Panc1 (cell line): ENCODE measurements at regions not wholly inside any gene's neighbourhood (a gene's known extent, or its start where the extent isn't known, plus 50 kb on each side); places are given as distances from the start of the nearest gene placed in this dataset.

ENCODE experiments used
- ATAC-seq: fragments of 200-7000 bp; cut with Tn5 transposase; 2 replicates; pipeline ENCODE4 v1.9.1; 2020; ENCODE audit warnings: mild to moderate bottlenecking, moderate library complexity
- BruUV-seq: library from RNA; stranded (reverse); fragments of 400-500 nt; replicated peaks from 2 replicates; lab custom pipeline; 2021; lab: Mats Ljungman, UMichigan
- CTCF ChIA-PET: fragments of 300-600 bp; sonication (Branson Sonifier 250); formaldehyde crosslinking; loops from one replicate; lab custom pipeline; 2022; ENCODE audit warnings: antibody characterized with exemption; lab: Charles Lee
- POLR2A ChIA-PET: fragments of 300-600 bp; sonication (Branson Sonifier 250); formaldehyde crosslinking; loops from one replicate; lab custom pipeline; 2022; ENCODE audit warnings: antibody characterized with exemption; lab: Charles Lee
- DNase-seq: peaks from one replicate; pipeline ENCODE4 v3.0.0-alpha.2; 2010; ENCODE audit warnings: low read depth, low spot score
- H3K27ac ChIP-seq: 2 replicates; pipeline ENCODE4 v1.5.1; 2011; ENCODE audit warnings: mild to moderate bottlenecking, low read length, inconsistent platforms
- H3K27me3 ChIP-seq: fragments of 200-500 bp; sonication (Bioruptor generic); 2 replicates; pipeline ENCODE4 v1.6.0; 2014; ENCODE audit warnings: low read length, inconsistent platforms; ENCODE audit not compliant: control insufficient read depth, insufficient read depth
- H3K36me3 ChIP-seq: fragments of 200-500 bp; sonication (Bioruptor generic); 2 replicates; pipeline ENCODE4 v1.5.1; 2014; ENCODE audit warnings: inconsistent platforms, mild to moderate bottlenecking, low read length, moderate library complexity; ENCODE audit not compliant: control insufficient read depth, insufficient read depth
- H3K4me1 ChIP-seq: 2 replicates; pipeline ENCODE4 v1.5.1; 2011; ENCODE audit warnings: inconsistent platforms, mild to moderate bottlenecking, low read length, moderate library complexity; ENCODE audit not compliant: control insufficient read depth, insufficient read depth
- H3K4me3 ChIP-seq, 2 experiments: 2 replicates each; pipeline ENCODE4 v1.5.1; 2011 to 2012; ENCODE audit warnings: low read depth in 2 of 2, low read length in 2 of 2, mild to moderate bottlenecking in 2 of 2, inconsistent platforms in 1 of 2, moderate library complexity in 1 of 2
- H3K9me3 ChIP-seq: fragments of 200-500 bp; sonication (Bioruptor generic); 2 replicates; pipeline ENCODE4 v1.5.1; 2014; ENCODE audit warnings: low read depth, mild to moderate bottlenecking, inconsistent platforms, low read length, moderate library complexity; ENCODE audit not compliant: control insufficient read depth, insufficient read depth
- CTCF ChIP-seq: fragments of 450-650 bp; IDR thresholded peaks from 2 replicates; pipeline ENCODE4 v1.5.1; 2017; ENCODE audit warnings: mild to moderate bottlenecking
- POLR2AphosphoS5 ChIP-seq: IDR thresholded peaks from 2 replicates; pipeline ENCODE4 v1.6.1; 2012; ENCODE audit warnings: mild to moderate bottlenecking, low read depth, low read length, moderate library complexity
- REST ChIP-seq, 2 experiments: IDR thresholded peaks; 2 replicates each; pipeline ENCODE4 v1.6.1; 2011 to 2012; ENCODE audit warnings: low read depth in 2 of 2, control low read depth in 1 of 2, low read length in 1 of 2, mild to moderate bottlenecking in 1 of 2, moderate library complexity in 1 of 2; ENCODE audit not compliant: insufficient read depth in 1 of 2
- SIN3A ChIP-seq: IDR thresholded peaks from 2 replicates; pipeline ENCODE4 v1.6.1; 2012; ENCODE audit warnings: low read depth, mild to moderate bottlenecking, low read length, moderate library complexity, borderline replicate concordance; ENCODE audit not compliant: insufficient read depth
- TCF7L2 ChIP-seq: IDR thresholded peaks from 2 replicates; pipeline ENCODE4 v1.6.1; 2011; ENCODE audit warnings: mild to moderate bottlenecking, low read depth, low read length, inconsistent platforms
- in situ Hi-C: cut with HindIII; loops from 2 replicates; pipeline ENCODE4 v1.10.0; 2016; ENCODE audit warnings: low sequenced_read_pairs, low pct_unique_long_range_greater_than_20kb
- intact Hi-C: fragments of 100-400 bp; cut with micrococcal nuclease; formaldehyde crosslinking; loops from one replicate; pipeline ENCODE4 v1.10.0; 2022; ENCODE audit not compliant: unreplicated experiment

GRCh38 chr6:39999006-39999867, 65.0 kb upstream of the MOCS1 start:
- intact Hi-C loops, result no loop called here
- BruUV-seq, result no TSS peak
- Histone ChIP-seq H3K27ac (no peak overlapping the region), H3K36me3 (no peaks in the 10 kb centered on the region), H3K4me3 (no peak overlapping the region), H3K27me3 (no peaks in the 10 kb centered on the region), H3K4me1 (no peaks in the 10 kb centered on the region), H3K9me3 (peaks cover 11% of the 10 kb centered on the region; the same call in 1 of the 2 replicates)
- in situ Hi-C loops, result no loop called here
- DNase-seq, result no peak
- no peak for TF ChIP-seq CTCF
- TF ChIP-seq TCF7L2, result no peak
- TF ChIP-seq POLR2AphosphoS5, result no peak
- no peak for TF ChIP-seq SIN3A
- TF ChIP-seq REST (IDR thresholded peaks at IDR 0.05; ENCODE audit: insufficient read depth in 1 of 2, low read depth in 2 of 2, low read length in 1 of 2), result no peak
- POLR2A ChIA-PET, result no interaction called here
- CTCF ChIA-PET, result no interaction called here
- ATAC-seq, result no peak

- no peak for ATAC-seq
- Histone ChIP-seq H3K36me3 (no peaks in the 10 kb centered on the region), H3K27ac (no peak overlapping the region), H3K4me1 (no peaks in the 10 kb centered on the region), H3K9me3 (peaks cover 18% of the 10 kb centered on the region; the same call in 1 of the 2 replicates), H3K4me3 (no peak overlapping the region), H3K27me3 (no peaks in the 10 kb centered on the region)
- in situ Hi-C loops (no loop called here), intact Hi-C loops (no loop called here)
- BruUV-seq, result no TSS peak
- no peak for DNase-seq
- ChIA-PET POLR2A (no interaction called here), CTCF (no interaction called here)
- TF ChIP-seq SIN3A, result no peak
Measured at GRCh38 chr6:39998126-39998525, 63.9 kb upstream of the MOCS1 start.

GRCh38 chr6:39997101-39997635, 62.9 kb upstream of the MOCS1 start:
- Histone ChIP-seq H3K9me3 (peaks cover 26% of the 10 kb centered on the region; the same call in 1 of the 2 replicates), H3K36me3 (no peaks in the 10 kb centered on the region), H3K4me3 (no peak overlapping the region), H3K4me1 (no peaks in the 10 kb centered on the region), H3K27me3 (no peaks in the 10 kb centered on the region), H3K27ac (no peak overlapping the region)
- in situ Hi-C loops (no loop called here), intact Hi-C loops (no loop called here)
- no TSS peak for BruUV-seq
- ChIA-PET POLR2A (no interaction called here), CTCF (no interaction called here)
- no peak for DNase-seq
- TF ChIP-seq SIN3A, result no peak
- TF ChIP-seq TCF7L2, result no peak
- TF ChIP-seq POLR2AphosphoS5, result no peak
- no peak for TF ChIP-seq CTCF
- no peak for TF ChIP-seq REST (IDR thresholded peaks at IDR 0.05; ENCODE audit: insufficient read depth in 1 of 2, low read depth in 2 of 2, low read length in 1 of 2)
- ATAC-seq, result no peak
